B cell (primary cell): ENCODE measurements at regions not wholly inside any gene's neighbourhood (a gene's known extent, or its start where the extent isn't known, plus 50 kb on each side); places are given as distances from the start of the nearest gene placed in this dataset.

Experiments
- ATAC-seq: fragments of 200-7000 bp; cut with Tn5 transposase; one replicate; pipeline ENCODE4 v1.10.0; 2021; ENCODE audit warnings: low read depth, mild to moderate bottlenecking, moderate number of reproducible peaks, moderate library complexity
- CTCF ChIA-PET: fragments of 350-600 bp; sonication (Branson Sonifier 250); formaldehyde crosslinking; loops from one replicate; lab custom pipeline; 2021; ENCODE audit warnings: antibody characterized with exemption, inconsistent platforms; lab: Charles Lee
- POLR2A ChIA-PET: fragments of 350-600 bp; sonication (Branson Sonifier 250); formaldehyde crosslinking; loops from one replicate; lab custom pipeline; 2021; ENCODE audit warnings: antibody characterized with exemption; lab: Charles Lee
- DNase-seq: peaks from one replicate; pipeline ENCODE4 v3.0.0; 2013
- H2AFZ ChIP-seq: 2 replicates; pipeline ENCODE4 v1.6.1; 2012; ENCODE audit warnings: mild to moderate bottlenecking, low read depth, low read length; ENCODE audit not compliant: insufficient read depth, poor library complexity, severe bottlenecking
- H3K27ac ChIP-seq, 2 donors: 1 replicate in 1 of 2; 2 replicates in 1 of 2; pipeline ENCODE4 v1.5.1; 2012 to 2013; ENCODE audit warnings: low read length in 2 of 2, mild to moderate bottlenecking in 2 of 2, moderate library complexity in 1 of 2
- H3K27me3 ChIP-seq, 4 experiments: fragments of 200-600 bp in 1 of 4; sonication (generic) in 1 of 4; replicated peaks in 1 of 4; 1 replicate in 2 of 4; 2 replicates in 2 of 4; pipeline versions ENCODE4 v1.6.1 to v1.7.0; 2013 to 2016; ENCODE audit warnings: low read length in 3 of 4, mild to moderate bottlenecking in 2 of 4, mixed read lengths in 1 of 4, moderate library complexity in 1 of 4; ENCODE audit not compliant: insufficient read depth in 4 of 4, control insufficient read depth in 3 of 4; ENCODE audit errors: control extremely low read depth in 1 of 4
- H3K36me3 ChIP-seq, 2 experiments: replicated peaks in 1 of 2; 1 replicate in 1 of 2; 2 replicates in 1 of 2; pipeline versions ENCODE4 v1.6.1 to v1.7.1; 2013; ENCODE audit warnings: low read length in 1 of 2; ENCODE audit not compliant: insufficient read depth in 2 of 2, control insufficient read depth in 1 of 2; ENCODE audit errors: control extremely low read depth in 1 of 2, extremely low read depth in 1 of 2
- H3K4me1 ChIP-seq, 2 donors: fragments of 200-600 bp in 1 of 2; sonication (generic) in 1 of 2; 1 replicate in 1 of 2; 2 replicates in 1 of 2; pipeline versions ENCODE4 v1.5.1 to v1.6.1; 2013 to 2017; ENCODE audit warnings: low read length in 2 of 2; ENCODE audit not compliant: control insufficient read depth in 2 of 2, insufficient read depth in 2 of 2
- H3K4me2 ChIP-seq: replicated peaks from 2 replicates; pipeline ENCODE3; 2012; ENCODE audit warnings: mild to moderate bottlenecking, low read depth, low read length; ENCODE audit not compliant: poor library complexity, severe bottlenecking
- H3K4me3 ChIP-seq, 5 experiments: fragments of 200-600 bp in 1 of 5; sonication (generic) in 1 of 5; 1 replicate in 3 of 5; 2 replicates in 2 of 5; pipeline versions ENCODE4 v1.5.1 to v1.7.0; 2011 to 2016; ENCODE audit warnings: low read length in 4 of 5, mild to moderate bottlenecking in 4 of 5, low read depth in 2 of 5, control low read depth in 1 of 5, moderate library complexity in 1 of 5; ENCODE audit not compliant: insufficient read depth in 1 of 5; ENCODE audit errors: control extremely low read depth in 1 of 5, extremely low read depth in 1 of 5
- H3K79me2 ChIP-seq: fragments of 200-600 bp; sonication (generic); one replicate; pipeline ENCODE4 v1.6.0; 2016; ENCODE audit warnings: low read length; ENCODE audit not compliant: control insufficient read depth, insufficient read depth
- H3K9ac ChIP-seq: fragments of 200-600 bp; sonication (generic); 2 replicates; pipeline ENCODE4 v1.6.1; 2017; ENCODE audit warnings: mild to moderate bottlenecking, low read length, moderate library complexity
- H3K9me3 ChIP-seq, 3 donors: one replicate each; pipeline versions ENCODE4 v1.6.1 to v1.7.1; 2013; ENCODE audit warnings: low read length in 2 of 3; ENCODE audit not compliant: control insufficient read depth in 2 of 3, insufficient read depth in 1 of 3; ENCODE audit errors: control extremely low read depth in 1 of 3
- H4K20me1 ChIP-seq: 2 replicates; pipeline ENCODE4 v1.6.0; 2012; ENCODE audit warnings: mild to moderate bottlenecking, low read length; ENCODE audit not compliant: insufficient read depth, control insufficient read depth, poor library complexity, severe bottlenecking
- H3K27ac Mint-ChIP-seq: one replicate; pipeline ENCODE4 v1.8.0; 2021; ENCODE audit warnings: mixed read lengths
- H3K27me3 Mint-ChIP-seq: one replicate; pipeline ENCODE4 v1.8.0; 2021; ENCODE audit warnings: mixed read lengths
- H3K4me1 Mint-ChIP-seq: one replicate; pipeline ENCODE4 v1.8.0; 2021; ENCODE audit warnings: mixed read lengths
- H3K4me3 Mint-ChIP-seq: one replicate; pipeline ENCODE4 v1.8.0; 2021; ENCODE audit warnings: mixed read lengths
- H3K9me3 Mint-ChIP-seq: one replicate; pipeline ENCODE4 v1.8.0; 2022; ENCODE audit warnings: mixed read lengths; ENCODE audit not compliant: insufficient read depth
- EZH2 ChIP-seq: IDR thresholded peaks from 2 replicates; pipeline ENCODE4 v1.6.1; 2012; ENCODE audit warnings: borderline replicate concordance, low read depth, mild to moderate bottlenecking, moderate library complexity, low read length; ENCODE audit not compliant: insufficient read depth, poor library complexity, severe bottlenecking
- WGBS: methylation state at CpG from one replicate; pipeline ENCODE4 v1.1.5; 2013; ENCODE audit warnings: missing lambda C conversion rate; ENCODE audit not compliant: insufficient coverage; 5-methylcytosine and 5-hydroxymethylcytosine counted together
- intact Hi-C: fragments of 100-400 bp; cut with micrococcal nuclease; formaldehyde crosslinking; loops from one replicate; pipeline ENCODE4 v1.10.0; 2022
- TF ChIP-seq, protein P1 (sequence below): fragments of 200-600 bp; IDR thresholded peaks from one replicate; pipeline ENCODE4 v1.8.0; 2022; ENCODE audit warnings: antibody characterized with exemption, mild to moderate bottlenecking

GRCh38 chr1:227374846-227375245 lies 56.6 kb upstream of the CDC42BPA start:
- Mint-ChIP-seq H3K27me3 (peaks cover 31% of the 10 kb centered on the region), H3K4me3 (no peak overlapping the region), H3K9me3 (no peaks in the 10 kb centered on the region), H3K4me1 (no peaks in the 10 kb centered on the region), H3K27ac (no peak overlapping the region)
- Histone ChIP-seq H3K79me2 (no peaks in the 10 kb centered on the region), H3K9me3 (no peaks in the 10 kb centered on the region), H3K9ac (no peak overlapping the region), H3K36me3 (no peaks in the 10 kb centered on the region), H3K27ac (no peak overlapping the region), H4K20me1 (no peaks in the 10 kb centered on the region), H3K27me3 (peaks cover 0 to 7% (median 2%) of the 10 kb centered on the region in 4 experiments), H2AFZ (no peak overlapping the region), H3K4me1 (no peaks in the 10 kb centered on the region), H3K4me3 (no peak overlapping the region), H3K4me2 (no peak overlapping the region)
- DNase-seq (no peak), ATAC-seq (no peak)
- no peak for TF ChIP-seq EZH2
- TF ChIP-seq, protein P1, sequence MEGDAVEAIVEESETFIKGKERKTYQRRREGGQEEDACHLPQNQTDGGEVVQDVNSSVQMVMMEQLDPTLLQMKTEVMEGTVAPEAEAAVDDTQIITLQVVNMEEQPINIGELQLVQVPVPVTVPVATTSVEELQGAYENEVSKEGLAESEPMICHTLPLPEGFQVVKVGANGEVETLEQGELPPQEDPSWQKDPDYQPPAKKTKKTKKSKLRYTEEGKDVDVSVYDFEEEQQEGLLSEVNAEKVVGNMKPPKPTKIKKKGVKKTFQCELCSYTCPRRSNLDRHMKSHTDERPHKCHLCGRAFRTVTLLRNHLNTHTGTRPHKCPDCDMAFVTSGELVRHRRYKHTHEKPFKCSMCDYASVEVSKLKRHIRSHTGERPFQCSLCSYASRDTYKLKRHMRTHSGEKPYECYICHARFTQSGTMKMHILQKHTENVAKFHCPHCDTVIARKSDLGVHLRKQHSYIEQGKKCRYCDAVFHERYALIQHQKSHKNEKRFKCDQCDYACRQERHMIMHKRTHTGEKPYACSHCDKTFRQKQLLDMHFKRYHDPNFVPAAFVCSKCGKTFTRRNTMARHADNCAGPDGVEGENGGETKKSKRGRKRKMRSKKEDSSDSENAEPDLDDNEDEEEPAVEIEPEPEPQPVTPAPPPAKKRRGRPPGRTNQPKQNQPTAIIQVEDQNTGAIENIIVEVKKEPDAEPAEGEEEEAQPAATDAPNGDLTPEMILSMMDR = no peak
- WGBS = no CpG with 5 or more reads among the region's 1 CpG
- intact Hi-C loops = no loop called here
- POLR2A ChIA-PET = no interaction called here
- CTCF ChIA-PET = no interaction called here

DNA sequence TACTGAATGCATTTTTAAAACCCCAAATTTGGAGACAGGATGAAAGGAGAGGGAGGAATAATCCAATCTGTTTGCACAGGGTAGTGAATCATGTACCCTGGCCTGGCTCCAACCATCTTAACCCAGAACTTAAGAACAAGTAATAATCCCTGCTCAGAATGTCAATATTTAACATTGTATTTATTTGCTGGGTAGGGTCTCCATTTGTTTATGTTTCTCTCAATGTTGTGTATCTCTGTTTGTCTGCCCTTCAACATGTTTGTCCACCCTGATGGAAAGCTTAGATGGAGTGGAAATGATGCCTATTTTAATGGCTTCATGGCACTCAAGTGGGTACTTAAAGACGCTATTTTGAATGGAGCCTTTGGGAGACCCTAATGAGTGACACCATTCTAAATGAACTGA lies 54.4 kb upstream of the CDC42BPA start:
- Histone ChIP-seq H3K79me2 (no peaks in the 10 kb centered on the region), H3K9ac (no peak overlapping the region), H3K4me1 (no peaks in the 10 kb centered on the region), H2AFZ (no peak overlapping the region), H3K9me3 (no peaks in the 10 kb centered on the region), H3K4me3 (no peak overlapping the region), H3K27ac (no peak overlapping the region), H3K27me3 (peaks cover 0 to 4% (median 2%) of the 10 kb centered on the region in 4 experiments), H3K36me3 (no peaks in the 10 kb centered on the region), H4K20me1 (no peaks in the 10 kb centered on the region), H3K4me2 (no peak overlapping the region)
- Mint-ChIP-seq H3K27ac (no peak overlapping the region), H3K9me3 (no peaks in the 10 kb centered on the region), H3K27me3 (peaks cover 12% of the 10 kb centered on the region), H3K4me1 (no peaks in the 10 kb centered on the region), H3K4me3 (no peak overlapping the region)
- CTCF ChIA-PET = no interaction called here
- ATAC-seq = no peak
- WGBS = no CpG with 5 or more reads among the region's 1 CpG
- POLR2A ChIA-PET = no interaction called here
- TF ChIP-seq, protein P1 = no peak
- no peak for TF ChIP-seq EZH2
- no peak for DNase-seq
- intact Hi-C loops = no loop called here
